ENCODE measurements at regions not wholly inside any gene's neighbourhood (a gene's known extent, or its start where the extent isn't known, plus 50 kb on each side); places are given as distances from the start of the nearest gene placed in this dataset.

DNA sequence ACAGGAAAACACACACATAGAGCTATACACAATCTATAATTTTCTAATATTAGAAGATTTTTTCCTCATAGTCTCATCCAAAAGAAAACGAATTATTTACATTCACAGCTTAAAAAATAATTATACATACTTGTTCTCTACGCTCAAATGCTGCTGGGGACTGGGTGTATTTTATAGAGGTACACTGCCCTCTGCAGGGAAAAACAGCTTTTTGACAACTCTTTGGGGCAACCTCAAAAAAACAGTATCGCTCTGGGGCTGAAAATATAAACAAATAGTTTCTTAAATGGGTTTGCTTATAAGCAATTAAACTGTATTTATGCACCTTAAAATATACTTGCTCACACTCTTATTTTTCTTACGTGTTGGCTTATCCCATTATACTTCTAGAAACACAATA, 261.8 kb upstream of the PSMD7 start:
- TF ChIP-seq CTCF (IDR thresholded peaks at IDR 0.05) = peak; percentile 50
- no peak for TF ChIP-seq EZH2phosphoT487 (IDR thresholded peaks at IDR 0.05; ENCODE audit: borderline replicate concordance, low read depth)
- no peak for TF ChIP-seq MXI1 (IDR thresholded peaks at IDR 0.05; ENCODE audit: low read depth, low read length)
- peak; percentile 79 for TF ChIP-seq RAD21 (IDR thresholded peaks at IDR 0.05; ENCODE audit: low read length)

All from SK-N-SH (cell line).